ENCODE measurements at regions not wholly inside any gene's neighbourhood (a gene's known extent, or its start where the extent isn't known, plus 50 kb on each side); places are given as distances from the start of the nearest gene placed in this dataset.
A peak's percentile ranks its signal among the peaks of the same experiment; 100 is the strongest.
"Not testable (repeated sequence)": the region's sequence is repeated elsewhere in the genome, so short reads cannot be mapped to it uniquely, and the experiment has no call there.

DNA sequence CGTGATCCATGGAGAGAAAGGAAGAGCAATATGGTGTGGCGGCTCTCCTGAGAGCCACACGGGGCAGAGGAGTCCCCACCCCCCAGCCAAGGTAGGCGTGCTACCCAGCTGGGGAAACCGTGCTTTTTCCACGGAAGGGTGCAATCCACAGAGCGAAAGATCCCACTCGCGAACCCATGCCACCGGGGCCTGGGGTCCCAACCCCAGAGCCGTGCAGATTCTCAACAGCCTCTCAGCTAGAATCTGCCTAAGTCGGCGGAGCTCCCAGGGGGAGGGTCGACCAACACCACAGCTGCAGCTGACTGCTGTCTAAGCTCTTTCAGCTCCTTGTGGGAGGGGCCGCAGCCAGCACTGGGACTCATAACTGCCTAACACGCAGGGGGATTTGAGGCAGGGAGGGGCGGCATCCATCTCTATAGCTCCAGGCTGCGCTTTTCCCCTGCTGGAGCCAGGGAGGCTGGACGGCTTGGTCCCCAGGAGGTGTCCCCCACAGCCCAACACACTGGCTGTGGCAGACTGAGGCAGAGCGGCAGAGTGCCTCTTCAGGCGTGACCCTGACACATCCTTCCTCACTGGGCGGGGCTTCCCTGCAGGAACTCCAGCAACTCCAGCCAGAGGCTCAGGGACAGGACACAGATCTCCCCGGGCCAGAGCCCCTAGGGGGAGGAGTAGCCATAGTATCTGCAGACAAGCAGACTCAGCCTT is 107.6 kb upstream of the ZBTB20 start:
- DNase-seq: no peak

DNA sequence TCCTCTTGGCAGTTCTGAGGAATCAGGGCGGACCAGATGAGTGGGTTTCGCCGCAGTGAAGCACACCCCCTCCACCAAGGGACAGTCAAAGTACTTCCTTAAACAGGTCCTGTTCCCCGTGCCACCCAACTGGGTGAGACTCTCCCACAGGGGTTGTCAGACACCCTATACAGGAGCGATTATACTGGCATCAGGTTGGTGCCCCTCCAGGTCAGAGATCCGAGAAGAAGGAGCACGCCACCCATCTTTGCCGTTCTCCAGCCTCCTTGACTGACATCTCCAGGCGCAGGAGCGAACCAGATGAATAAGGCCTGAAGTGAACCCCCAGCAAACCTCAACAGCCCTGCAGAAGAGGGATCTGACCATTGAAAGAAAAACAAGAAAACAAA is 108.1 kb upstream of the ZBTB20 start:
- DNase-seq: no peak

DNA sequence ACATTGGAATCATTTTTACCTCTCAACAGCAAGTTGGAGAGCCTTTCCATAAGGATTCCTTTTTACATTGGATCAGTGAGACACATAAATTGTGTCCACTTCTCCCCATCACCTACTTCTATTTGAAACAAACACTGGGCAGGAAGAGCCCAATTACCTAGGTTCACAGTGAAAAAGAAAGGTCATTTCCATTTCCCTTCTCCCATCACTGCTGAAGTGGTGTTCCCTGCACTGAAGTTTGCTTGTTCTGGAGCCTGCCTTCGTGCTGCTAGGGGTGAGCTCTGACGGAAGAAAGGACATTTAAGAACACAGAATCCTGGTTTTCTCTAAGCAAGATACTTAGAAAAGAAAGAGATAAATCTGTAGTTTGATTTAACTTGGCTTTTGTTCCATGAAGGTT is 123.8 kb upstream of the ZBTB20 start:
- no peak for DNase-seq

DNA sequence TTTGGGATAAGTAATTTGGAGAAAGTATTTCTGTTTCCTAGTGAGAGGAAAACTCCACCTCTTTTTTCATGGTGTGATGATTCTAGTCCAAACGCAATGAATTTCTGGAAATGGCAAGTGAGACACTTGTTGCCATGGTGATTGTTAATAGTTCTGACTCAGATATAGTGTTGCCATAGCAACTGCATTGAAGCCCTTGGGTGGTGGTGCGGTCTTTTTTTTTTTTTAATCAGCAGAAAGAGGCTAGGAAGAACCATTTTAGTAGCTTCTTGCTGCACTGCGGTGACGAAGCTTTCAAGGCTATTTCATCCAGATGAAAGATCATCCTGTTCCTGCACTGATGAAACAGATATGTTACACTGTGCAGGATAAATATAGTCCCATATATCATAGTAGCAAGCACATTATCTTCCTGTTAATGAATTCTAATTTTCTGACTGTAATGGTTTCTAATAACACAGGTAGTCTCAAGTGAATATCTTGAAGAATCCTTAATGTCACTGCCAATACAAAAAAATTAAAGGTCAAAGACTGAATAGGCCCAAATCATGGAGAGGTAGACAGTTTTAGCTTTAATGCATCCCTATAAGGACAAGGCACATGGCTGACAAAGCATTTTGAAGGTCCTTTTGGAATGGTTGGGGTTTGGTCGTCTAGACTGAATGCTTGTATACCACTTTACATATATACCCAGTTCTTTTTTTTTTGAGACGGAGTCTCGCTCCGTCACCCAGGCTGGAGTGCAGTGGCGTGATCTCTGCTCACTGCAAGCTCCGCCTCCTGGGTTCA is 125.1 kb upstream of the ZBTB20 start:
- DNase-seq: no peak

DNA sequence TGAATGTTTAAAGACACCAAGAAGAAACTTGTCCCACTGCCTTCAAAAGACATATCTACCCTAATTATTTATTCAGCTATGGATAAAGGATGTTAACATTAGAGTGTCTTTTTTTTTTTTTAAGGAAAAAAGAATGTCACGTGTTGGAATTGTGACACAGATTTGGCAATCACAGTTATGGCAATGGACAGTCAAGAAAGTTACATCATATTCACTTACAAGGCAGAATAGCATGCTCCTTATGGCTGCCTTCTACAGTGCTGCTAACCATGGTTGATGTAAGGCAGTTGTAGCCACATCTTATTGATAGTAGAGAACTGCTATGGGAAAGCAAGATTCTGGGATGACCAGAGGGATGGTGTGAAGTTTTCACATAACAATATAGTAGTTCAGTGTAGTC is 128.8 kb upstream of the ZBTB20 start:
- no peak for DNase-seq

DNA sequence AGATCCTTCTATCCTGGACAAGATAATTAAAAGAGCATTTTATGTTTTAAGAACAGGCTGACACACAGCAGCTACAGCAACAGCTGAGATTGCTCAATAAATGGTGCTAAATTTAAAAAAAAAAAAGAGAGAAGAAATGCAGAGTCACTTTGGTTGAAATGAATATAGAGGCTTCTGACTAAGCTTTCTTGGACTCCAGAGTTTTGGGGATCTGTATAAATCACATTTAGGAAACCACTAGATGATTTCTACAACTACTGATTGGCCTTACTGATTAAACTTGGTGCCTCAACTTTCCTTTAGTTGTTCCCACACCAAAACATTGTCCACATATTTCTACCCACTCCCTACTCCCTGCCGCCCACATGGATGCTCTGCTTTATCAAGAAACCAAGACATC is 132.9 kb upstream of the ZBTB20 start:
- DNase-seq: no peak

DNA sequence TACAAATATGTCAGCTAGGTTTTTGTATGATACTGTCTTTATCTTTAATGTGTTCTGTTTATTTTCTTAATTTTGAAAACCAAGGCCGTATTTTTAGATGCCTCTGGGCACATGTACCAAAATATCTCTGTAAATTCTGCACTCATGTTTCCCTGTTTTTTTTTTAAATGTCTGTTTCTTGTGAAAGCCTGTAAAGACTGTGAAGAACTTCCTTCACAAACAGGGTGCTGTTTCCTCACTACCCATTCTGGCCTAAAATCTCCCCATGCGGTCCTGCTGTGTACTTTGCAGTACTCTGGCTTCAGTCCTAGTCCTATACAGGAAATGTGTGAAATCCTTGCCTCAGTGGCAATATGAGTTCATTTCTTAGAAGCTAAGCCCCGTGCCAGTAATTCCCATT is 133.4 kb upstream of the ZBTB20 start:
- no peak for DNase-seq

DNA sequence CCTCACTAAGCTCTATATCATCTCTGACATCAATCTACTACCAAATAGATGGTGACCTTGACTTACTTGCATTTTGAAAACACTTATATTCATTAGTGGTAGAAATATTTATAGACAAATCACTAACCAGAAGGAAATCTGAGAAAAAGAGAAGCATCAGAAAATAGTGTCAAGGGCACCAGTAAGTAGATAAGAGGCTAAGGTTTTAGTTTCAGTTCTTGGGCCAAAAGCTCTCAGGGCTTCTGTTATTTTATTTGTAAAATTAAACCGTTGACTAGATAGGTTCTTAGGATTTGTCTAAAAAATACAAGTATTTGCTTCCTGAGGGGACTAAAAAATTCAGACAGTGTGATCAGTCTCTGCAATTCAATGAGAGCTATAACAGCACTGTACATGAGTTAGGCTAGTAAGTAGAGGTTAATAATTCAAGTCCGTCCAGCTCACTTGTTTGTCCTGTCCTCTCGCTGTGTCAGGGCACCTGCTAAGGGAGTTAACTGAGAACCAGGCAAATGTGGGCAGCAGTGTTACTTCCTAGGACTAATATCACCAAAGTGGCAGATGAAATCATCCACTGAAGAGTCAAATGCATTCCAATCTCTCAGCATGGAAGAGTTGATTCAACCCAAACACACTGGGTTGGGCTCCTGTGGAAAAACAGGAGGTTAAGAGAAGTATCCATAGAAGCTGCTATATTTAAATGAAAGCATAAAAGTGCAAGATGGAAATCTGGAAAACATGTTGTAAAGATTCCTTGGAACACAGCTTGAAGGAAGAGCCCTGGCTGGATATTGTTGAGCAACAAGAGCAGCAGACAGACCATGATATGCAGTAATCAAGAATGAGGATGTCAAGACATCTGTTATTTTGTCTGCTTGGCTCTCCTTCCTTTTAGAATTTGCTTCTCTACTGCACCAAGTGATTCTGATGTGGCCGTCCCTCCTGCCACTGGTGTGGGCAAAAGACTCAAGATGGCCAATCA is 134.9 kb upstream of the ZBTB20 start:
- no peak for DNase-seq

DNA sequence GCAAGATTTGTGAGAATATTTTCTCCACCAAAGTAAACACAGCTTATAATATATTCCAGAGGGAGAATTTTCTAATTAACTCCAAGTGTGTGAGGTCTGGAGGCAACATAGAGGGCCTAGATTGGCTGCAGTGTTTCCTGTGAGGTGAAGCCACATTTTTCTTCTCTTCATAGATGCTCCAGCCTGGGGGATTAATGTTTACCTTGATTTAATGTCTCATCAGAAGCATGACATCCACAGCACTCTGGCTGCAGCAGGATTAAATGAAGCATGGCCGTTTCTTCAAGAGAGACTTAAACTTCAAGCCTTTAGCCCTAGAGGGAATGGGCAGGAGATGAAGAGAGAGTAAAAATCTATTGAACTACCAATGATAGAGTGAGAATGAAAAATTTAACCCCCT is 137.9 kb upstream of the ZBTB20 start:
- DNase-seq: no peak

DNA sequence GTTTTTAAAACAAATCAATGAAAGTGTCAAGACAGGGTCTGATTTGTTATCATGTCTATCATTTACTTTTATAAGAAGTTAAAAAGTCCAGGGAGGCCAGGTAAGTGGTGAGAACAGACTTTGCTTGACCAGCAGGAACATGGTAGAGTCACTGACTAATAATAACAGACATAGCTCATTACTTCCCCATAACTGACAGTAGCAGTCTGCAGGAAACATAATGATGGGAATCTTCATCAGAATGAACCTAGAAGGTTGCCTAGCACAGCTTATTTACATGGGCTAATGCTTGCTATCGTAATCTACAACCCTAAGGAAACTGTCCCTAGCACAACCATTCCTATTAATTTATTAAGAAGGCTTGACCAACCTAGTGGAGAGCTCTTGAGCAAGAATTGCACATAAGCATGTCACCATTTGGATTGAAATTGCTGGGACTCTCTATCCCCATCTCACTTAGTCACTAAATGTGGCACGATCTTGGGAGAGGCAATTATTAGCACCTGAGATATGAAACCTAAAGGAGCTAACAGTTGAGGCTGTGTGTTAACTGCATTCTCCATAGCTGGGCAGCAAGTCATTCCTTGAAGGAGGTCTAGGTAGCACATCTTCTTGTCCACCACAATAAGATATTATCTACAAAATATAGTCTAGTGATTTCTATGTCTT is 139.6 kb upstream of the ZBTB20 start:
- DNase-seq: no peak

DNA sequence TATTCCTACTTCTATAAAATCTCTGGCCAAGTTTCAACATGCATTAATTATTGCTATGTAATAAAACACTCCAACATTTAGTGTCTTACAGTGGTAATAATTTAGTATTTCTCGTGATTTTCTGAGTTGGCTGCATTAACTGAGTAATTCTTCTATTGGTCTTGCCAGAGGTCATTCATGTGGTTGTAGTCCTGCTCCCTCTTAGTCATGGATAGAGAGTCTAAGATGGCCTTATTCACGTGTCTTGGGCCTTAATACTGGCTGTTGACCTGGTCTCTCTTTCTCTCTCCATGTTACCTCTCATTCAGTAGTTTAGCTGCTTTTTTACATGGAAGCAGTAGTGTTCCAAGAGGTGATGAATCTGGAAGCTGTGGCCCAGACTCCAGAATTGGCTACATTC is 140.1 kb upstream of the ZBTB20 start:
- no peak for DNase-seq

DNA sequence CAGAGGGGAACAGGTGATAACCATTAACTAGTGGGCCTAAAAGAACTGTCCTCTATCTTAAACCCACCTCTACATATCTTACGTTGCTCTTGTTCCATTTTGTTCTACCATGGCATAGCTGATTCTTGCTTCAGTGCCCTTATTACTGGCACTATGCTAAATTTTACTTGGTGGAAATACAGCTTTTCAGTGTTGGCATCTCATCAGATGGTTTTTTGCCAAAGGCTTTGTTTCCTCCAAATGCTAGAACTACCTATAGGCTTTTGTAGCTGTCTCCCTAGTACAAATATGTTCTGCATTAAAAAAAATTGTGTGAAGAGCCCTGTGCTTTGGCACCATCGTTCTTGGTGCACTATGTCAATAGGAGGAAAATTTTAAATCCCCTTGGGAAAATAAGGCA is 145.0 kb upstream of the ZBTB20 start:
- no peak for DNase-seq

DNA sequence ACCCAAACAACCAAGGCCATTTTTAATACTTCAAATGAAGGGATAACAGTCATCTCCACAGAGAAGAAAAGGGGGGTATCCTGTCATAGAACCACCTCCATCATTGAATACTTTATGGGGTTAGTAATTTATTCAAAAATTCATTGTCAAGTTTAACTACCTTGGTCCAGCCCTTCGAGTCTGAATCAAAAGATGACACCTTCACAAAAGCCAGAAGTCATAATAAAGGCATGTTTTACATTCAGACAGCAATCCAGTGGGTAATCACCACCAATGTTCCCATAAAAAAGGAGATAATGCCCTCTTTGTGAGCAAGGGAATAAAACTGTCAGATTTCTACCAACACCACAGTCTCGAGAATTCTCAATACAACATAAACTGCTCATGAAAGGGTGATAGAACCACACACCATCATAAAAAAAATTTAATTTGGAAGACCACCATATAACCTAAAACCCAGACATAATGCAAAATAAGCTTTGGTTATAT is 145.6 kb upstream of the ZBTB20 start:
- DNase-seq: no peak

DNA sequence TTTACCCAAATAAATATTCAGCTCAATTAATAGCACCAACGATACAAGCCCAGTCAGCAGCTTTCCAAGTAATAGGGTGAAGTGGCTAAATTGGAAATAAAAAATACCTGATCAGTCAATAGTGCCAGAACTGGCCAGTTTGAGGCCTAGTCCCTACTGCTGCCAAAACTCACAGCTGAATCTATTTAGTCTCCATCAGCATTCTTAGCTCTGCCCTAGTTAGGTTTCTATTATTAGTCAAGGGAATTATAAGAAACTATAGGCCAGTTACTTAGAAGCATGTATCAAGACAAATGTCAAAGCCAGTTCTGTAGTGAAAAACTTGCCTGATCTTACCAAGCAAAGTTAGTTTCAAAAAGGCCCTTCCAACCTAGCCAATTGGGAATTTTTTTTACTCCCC is 146.2 kb upstream of the ZBTB20 start:
- no peak for DNase-seq

DNA sequence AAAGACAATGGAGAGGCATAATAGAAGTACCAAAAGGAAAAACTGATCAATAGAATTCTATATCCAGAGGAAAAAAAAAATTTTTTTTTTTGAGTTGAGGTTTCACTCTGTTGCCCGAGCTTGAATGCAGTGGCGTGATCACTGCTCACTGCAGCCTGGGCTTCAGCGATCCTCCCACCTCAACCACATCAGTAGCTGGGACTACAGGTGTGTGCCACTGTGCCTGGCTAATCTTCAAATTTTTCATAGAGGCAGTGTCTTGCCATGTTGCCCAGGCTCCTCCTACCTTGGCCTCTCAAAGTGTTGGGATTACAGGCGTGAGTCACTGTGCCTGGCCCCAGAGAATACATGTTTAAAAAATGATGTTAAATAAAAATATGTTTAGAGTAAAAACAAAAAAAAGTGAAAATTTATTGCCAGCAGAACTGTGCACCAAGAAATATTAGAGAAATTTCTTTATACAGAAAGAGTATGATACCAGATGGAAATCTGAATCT is 154.3 kb upstream of the ZBTB20 start:
- no peak for DNase-seq

DNA sequence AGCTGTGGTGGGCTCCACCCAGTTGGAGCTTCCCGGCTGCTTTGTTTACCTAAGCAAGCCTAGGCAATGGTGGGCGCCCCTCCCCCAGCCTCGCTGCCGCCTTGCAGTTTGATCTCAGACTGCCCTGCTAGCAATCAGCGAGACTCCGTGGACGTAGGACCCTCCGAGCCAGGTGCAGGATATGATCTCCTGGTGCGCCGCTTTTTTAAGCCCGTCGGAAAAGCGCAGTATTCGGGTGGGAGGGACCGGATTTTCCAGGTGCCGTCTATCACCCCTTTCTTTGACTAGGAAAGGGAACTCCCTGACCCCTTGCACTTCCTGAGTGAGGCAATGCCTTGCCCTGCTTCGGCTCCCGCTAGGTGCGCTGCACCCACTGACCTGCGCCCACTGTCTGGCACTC is 170.9 kb upstream of the ZBTB20 start:
- DNase-seq: not testable (repeated sequence)

DNA sequence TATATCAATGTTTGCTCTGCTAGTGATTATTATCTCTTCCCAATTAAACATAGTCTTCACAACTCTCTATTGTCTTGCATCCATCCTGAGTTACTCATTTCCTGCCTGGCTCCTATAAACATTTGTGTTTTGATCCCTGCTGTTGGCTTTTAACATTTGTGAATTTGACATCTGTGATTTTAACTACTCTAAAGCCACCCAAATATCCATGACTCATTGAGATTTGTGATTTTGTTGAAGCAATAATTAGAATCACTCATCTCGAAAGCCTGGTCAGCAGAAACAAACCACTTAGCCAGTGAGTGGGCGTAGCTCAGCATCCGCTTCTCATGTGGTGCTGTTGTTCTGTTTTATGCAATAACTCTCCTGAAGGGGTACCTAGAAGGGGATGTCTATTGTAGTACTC is 174.3 kb upstream of the ZBTB20 start:
- DNase-seq: no peak

DNA sequence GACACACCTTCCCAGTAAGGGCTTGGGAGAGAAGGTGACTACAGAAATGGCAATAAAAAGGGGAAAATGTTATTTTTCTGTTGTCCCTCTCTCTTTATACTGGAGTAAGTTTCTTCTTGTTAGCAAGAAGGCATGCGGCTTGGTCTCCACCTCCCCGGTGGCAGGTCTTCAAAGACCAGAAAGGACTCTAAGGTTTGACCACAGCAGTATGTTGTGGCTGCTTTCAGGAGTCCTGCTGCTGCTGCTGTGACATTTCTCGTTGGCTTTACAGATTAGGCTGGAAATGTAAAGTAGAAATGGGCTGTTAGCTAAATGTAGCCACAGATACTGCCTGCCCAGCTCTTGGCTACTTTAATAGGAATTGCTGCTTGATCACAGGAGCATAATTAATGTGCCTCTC is 175.8 kb upstream of the ZBTB20 start:
- no peak for DNase-seq

DNA sequence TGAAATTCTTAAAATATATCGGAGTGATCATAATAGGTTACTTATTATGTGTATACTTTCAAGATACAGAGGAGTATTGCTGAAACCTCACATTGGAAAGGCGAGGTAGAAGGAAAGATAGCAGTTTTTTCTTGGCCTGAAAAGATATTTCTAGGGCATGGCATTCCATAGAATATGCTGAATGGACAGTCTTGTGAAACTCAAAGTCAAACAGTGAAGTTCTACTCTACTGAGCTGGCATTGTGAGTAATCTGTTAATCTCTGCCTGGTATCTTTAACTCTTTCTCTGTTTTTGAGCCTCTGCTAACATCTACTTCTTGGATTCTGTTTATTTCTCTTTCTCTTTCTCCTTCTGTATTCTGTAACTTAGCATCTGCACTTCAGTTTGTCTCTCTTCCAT is 176.3 kb upstream of the ZBTB20 start:
- no peak for DNase-seq

DNA sequence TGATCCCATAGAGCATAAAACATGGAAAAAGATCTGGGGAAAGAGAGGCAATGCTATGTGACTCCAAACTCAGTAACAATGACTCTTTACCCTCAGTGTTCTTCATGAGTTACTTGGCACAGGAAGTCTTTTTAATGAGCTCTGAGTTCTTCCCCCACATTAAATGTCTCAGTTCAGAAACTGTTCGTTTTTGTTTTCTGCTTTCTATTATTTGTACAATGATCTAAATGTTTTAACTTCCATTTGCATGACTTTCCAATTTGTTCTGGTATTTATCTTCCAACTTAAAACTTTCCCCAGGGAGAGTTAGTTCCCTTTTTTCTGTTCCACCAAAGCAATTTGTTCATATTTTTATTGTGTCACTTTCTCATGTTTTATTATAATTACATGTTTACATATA is 177.0 kb upstream of the ZBTB20 start:
- no peak for DNase-seq

DNA sequence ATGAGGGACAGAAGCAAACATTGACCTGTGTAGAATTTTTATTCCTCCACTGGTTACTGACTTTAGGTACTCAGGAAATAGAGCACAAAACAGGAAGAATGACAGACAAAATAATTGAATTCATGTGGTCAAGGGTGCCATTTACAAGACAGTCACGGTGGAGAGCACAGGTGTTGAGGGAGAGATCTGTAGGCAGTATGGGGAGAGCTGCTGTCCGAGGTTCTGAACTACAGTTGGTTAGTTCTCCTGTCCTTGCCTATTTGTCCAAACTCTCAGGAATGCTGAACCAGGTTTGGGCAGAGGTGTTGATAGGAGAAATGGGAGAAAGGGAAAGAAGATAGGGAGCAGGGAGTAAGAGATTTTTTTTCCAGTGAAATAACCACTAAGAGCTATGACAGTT is 178.5 kb upstream of the ZBTB20 start:
- peak in 1 of 5 experiments; percentile 16 for DNase-seq

DNA sequence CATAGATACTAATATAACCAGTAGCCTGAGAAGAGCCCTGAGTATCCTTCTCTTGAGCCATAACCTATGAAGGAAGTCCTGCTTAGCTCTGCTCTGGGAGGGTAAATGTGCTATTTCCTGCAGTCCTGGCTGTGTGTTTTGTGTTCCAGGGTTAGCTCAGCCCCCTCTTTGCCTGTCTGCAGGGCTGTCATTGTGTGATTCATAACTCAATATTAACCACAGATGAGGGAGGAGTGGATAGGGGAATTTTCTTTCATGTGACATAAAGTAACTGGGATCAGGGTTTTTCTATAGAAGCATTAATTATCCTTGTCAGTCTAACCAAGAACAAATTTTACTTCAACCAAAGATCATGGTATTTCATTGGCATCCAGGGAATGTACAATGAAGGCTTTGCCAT is 183.3 kb upstream of the ZBTB20 start:
- no peak for DNase-seq

All from T-helper 2 cell (primary cell).